BLaER1 treated with 17β-estradiol and CSF1 and Interleukin-3, amounts not matched to agents 10 nM and 100 nM (cell line): ENCODE measurements at regions not wholly inside any gene's neighbourhood (a gene's known extent, or its start where the extent isn't known, plus 50 kb on each side); places are given as distances from the start of the nearest gene placed in this dataset.
"Not testable (repeated sequence)": the region's sequence is repeated elsewhere in the genome, so short reads cannot be mapped to it uniquely, and the experiment has no call there.

Source experiments
- H3K27ac ChIP-seq, 11 experiments: shearing (Covaris generic); formaldehyde crosslinking; 2 replicates each; pipeline ENCODE4 v1.8.1; 2022
- H3K27me3 ChIP-seq, 11 experiments: shearing (Covaris generic); formaldehyde crosslinking; 2 replicates each; pipeline ENCODE4 v1.8.1; 2022
- H3K36me3 ChIP-seq, 11 experiments: shearing (Covaris generic); formaldehyde crosslinking; 2 replicates each; pipeline ENCODE4 v1.8.1; 2022
- H3K4me1 ChIP-seq, 10 experiments: shearing (Covaris generic); formaldehyde crosslinking; 2 replicates each; pipeline ENCODE4 v1.8.1; 2022
- H3K4me2 ChIP-seq, 11 experiments: shearing (Covaris generic); formaldehyde crosslinking; 2 replicates each; pipeline ENCODE4 v1.8.1; 2022
- H3K4me3 ChIP-seq, 10 experiments: shearing (Covaris generic); formaldehyde crosslinking; 2 replicates each; pipeline ENCODE4 v1.8.1; 2022
- H3K9ac ChIP-seq, 11 experiments: shearing (Covaris generic); formaldehyde crosslinking; 2 replicates each; pipeline ENCODE4 v1.8.1; 2022
- H3K9me3 ChIP-seq, 11 experiments: shearing (Covaris generic); formaldehyde crosslinking; replicated peaks in 1 of 11; 2 replicates each; pipeline ENCODE4 v1.8.1; 2022
- H4K20me1 ChIP-seq, 11 experiments: shearing (Covaris generic); formaldehyde crosslinking; 2 replicates each; pipeline ENCODE4 v1.8.1; 2022

DNA sequence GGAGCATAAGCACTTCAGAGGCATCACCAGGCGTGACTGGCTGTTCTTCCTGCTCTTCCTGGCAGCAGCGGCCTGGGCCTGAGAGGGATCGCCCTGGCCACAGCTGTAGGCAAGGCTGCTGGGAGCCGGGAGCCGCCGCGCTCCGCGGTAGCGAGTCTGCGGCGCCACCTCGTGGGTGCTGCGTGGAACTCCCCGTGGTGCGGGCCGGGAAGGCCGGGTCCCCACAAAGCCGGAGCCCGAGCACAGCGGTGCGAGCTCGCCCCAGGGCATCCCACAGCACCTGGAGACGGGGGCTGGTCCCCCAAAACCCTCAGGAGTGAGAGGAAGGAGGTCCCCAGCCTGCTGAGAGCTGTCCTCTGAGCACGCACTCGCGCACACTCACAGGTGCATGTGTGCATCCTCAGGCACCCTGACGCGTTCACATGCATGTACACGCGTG is 1546.5 kb downstream of the RPIA start:
- not testable (repeated sequence) for H3K4me1 ChIP-seq, H3K4me3 ChIP-seq, H4K20me1 ChIP-seq, H3K36me3 ChIP-seq, H3K9me3 ChIP-seq, H3K9ac ChIP-seq, H3K27ac ChIP-seq, H3K27me3 ChIP-seq
- H3K4me2 ChIP-seq: peak overlapping the region in 1 of 11 experiments; percentile 23; a peak in 2 of 22 replicates

GRCh38 chr2:90238505-90239230 is 1547.2 kb downstream of the RPIA start:
- H3K9ac ChIP-seq, H3K27ac ChIP-seq, H3K4me1 ChIP-seq, H3K4me3 ChIP-seq, H4K20me1 ChIP-seq, H3K36me3 ChIP-seq, H3K9me3 ChIP-seq, H3K27me3 ChIP-seq, H3K4me2 ChIP-seq: not testable (repeated sequence)

DNA sequence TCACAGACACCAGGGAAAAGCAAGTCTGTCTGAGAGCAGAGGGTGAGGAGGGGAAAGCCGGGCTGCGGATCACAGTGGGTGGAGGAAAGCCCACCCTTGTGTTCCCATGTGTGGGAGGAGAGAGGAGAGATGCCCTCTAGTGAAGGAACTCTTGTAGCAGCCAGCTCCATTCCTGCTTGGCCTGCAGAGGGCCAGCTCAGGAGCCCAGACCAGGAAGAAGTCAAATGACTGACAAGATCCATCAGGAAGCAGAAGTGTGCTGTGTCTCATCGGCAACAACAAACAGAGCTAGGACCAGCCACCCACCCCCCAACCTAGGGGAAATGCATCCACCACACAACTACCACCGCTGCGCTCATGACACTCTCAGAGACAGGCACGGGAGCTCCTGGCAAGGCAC is 1548.3 kb downstream of the RPIA start:
- not testable (repeated sequence) for H3K27ac ChIP-seq, H3K4me2 ChIP-seq, H3K4me1 ChIP-seq, H3K9ac ChIP-seq, H3K9me3 ChIP-seq, H3K36me3 ChIP-seq, H3K4me3 ChIP-seq, H4K20me1 ChIP-seq, H3K27me3 ChIP-seq

GRCh38 chr2:90244902-90245765 is 1553.7 kb downstream of the RPIA start:
- not testable (repeated sequence) for H3K27me3 ChIP-seq, H3K36me3 ChIP-seq, H3K27ac ChIP-seq, H3K4me1 ChIP-seq, H3K4me3 ChIP-seq, H3K4me2 ChIP-seq, H3K9ac ChIP-seq, H3K9me3 ChIP-seq, H4K20me1 ChIP-seq

DNA sequence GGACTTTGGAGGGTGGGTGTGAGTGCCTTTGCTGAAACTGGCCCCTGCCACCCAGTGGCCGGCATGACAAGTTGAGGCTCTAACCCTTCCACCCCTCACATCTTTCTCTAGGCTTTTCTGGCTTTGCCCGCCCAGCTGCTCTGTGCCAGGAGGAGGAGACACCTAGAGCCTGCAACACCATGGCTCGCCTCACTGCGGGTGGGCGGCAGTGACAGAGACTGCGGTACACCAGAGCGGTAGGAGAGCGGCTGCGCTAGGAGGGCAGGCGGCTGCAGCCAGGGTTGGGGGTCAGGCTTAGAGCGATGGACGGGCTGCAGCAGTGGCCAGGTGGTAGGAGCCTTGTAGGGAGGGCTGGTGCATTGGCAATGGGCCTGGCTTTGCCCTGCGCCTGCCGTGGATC is 1556.9 kb downstream of the RPIA start:
- not testable (repeated sequence) for H3K27ac ChIP-seq, H3K9ac ChIP-seq, H4K20me1 ChIP-seq, H3K4me1 ChIP-seq, H3K4me2 ChIP-seq, H3K9me3 ChIP-seq, H3K27me3 ChIP-seq, H3K36me3 ChIP-seq, H3K4me3 ChIP-seq

DNA sequence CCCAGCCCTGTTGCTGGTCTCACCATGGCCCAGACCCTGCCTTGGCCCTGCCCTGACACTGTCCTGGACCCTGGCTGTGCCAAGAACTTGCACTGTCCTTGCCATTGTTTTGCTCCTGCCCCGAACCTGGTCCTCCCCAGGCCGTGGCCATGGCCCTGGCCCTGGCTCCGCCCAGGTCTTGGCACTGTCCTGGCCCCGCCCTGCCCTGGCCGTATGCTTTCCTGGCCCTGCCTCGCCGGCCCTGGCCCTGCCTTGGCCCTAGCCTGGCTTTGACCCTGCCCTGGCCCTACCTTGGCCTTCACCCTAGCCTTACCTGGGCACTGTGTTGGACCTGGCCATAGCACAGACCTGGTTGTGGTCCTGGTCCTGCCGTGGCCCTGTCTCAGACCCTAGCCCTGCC is 1558.9 kb downstream of the RPIA start:
- not testable (repeated sequence) for H3K27me3 ChIP-seq, H3K9me3 ChIP-seq, H3K36me3 ChIP-seq, H4K20me1 ChIP-seq, H3K27ac ChIP-seq, H3K4me2 ChIP-seq, H3K9ac ChIP-seq, H3K4me3 ChIP-seq, H3K4me1 ChIP-seq

DNA sequence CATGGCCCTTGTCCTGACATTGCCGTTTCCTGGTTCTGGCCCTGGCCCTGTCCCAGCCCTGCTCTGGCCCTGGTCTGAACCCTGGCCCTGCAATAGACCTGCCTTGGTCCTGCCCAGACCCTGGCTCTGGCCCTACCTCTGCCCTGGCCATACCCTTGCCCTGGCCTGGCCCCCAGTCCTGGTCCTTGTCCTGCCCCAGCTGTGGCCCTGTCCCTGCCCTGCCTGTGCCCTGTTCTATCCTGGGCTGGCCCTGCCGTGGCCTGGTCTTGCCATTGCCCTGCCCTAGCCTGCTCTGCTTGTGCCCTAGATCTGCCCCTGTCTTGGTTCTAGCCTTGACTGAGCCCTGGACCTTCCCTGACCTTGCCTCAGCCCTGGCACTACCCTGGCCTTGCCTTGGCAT is 1560.1 kb downstream of the RPIA start:
- H3K4me1 ChIP-seq, H3K9me3 ChIP-seq, H3K27me3 ChIP-seq, H3K36me3 ChIP-seq, H3K4me2 ChIP-seq, H3K9ac ChIP-seq, H4K20me1 ChIP-seq, H3K4me3 ChIP-seq, H3K27ac ChIP-seq: not testable (repeated sequence)

- not testable (repeated sequence) for H3K4me1 ChIP-seq, H4K20me1 ChIP-seq, H3K27me3 ChIP-seq, H3K4me3 ChIP-seq, H3K27ac ChIP-seq, H3K9ac ChIP-seq, H3K4me2 ChIP-seq, H3K9me3 ChIP-seq, H3K36me3 ChIP-seq
Measured at GRCh38 chr2:90253306-90253705, 1561.8 kb downstream of the RPIA start.

DNA sequence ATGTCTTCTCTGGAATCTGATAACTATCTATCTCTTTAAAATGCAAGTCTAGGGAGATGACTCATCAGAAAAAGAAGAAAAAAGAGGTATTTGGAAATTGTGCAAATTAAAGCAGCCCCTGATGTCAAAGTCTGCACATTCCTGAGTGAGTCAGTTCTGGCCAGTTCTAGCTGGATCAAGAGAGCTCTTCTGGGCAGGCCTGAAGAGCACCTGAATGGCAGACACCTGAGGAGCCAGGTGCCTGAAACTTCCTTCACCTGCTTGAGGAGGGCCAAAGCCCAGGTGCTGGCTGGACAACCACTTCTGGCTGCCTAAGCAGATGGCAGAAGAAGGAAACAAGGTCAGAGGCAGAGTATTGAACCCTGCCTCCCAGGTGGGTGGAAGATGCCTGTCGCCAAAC is 1575.4 kb downstream of the RPIA start:
- not testable (repeated sequence) for H3K9me3 ChIP-seq, H3K4me3 ChIP-seq, H3K36me3 ChIP-seq, H3K27me3 ChIP-seq, H4K20me1 ChIP-seq, H3K9ac ChIP-seq, H3K4me2 ChIP-seq, H3K27ac ChIP-seq, H3K4me1 ChIP-seq

- not testable (repeated sequence) for H3K36me3 ChIP-seq, H3K4me1 ChIP-seq, H4K20me1 ChIP-seq, H3K4me3 ChIP-seq, H3K27ac ChIP-seq, H3K9ac ChIP-seq, H3K4me2 ChIP-seq, H3K27me3 ChIP-seq
- H3K9me3 ChIP-seq: peaks cover 0 to 30% (median 14%) of the 10 kb centered on the region in 11 experiments; a peak in 15 of 22 replicates
Measured at GRCh38 chr2:90287751-90288150, 1596.3 kb downstream of the RPIA start.

- H3K9me3 ChIP-seq: peaks cover 4 to 36% (median 18%) of the 10 kb centered on the region in 11 experiments; a peak in 16 of 22 replicates
- not testable (repeated sequence) for H3K9ac ChIP-seq, H3K27ac ChIP-seq, H3K36me3 ChIP-seq, H3K4me3 ChIP-seq, H3K4me1 ChIP-seq, H4K20me1 ChIP-seq, H3K27me3 ChIP-seq, H3K4me2 ChIP-seq
Measured at GRCh38 chr2:90288396-90288795, 1596.9 kb downstream of the RPIA start.

- H3K9me3 ChIP-seq: peaks cover 5 to 43% (median 24%) of the 10 kb centered on the region in 11 experiments; a peak in 16 of 22 replicates
- not testable (repeated sequence) for H3K27ac ChIP-seq, H3K4me2 ChIP-seq, H3K4me3 ChIP-seq, H4K20me1 ChIP-seq, H3K9ac ChIP-seq, H3K36me3 ChIP-seq, H3K4me1 ChIP-seq, H3K27me3 ChIP-seq
Measured at GRCh38 chr2:90289291-90289980, 1598.0 kb downstream of the RPIA start.

GRCh38 chr2:90290701-90291100 is 1599.2 kb downstream of the RPIA start:
- H3K9ac ChIP-seq, H4K20me1 ChIP-seq, H3K4me1 ChIP-seq, H3K4me3 ChIP-seq, H3K4me2 ChIP-seq, H3K27ac ChIP-seq, H3K36me3 ChIP-seq, H3K27me3 ChIP-seq: not testable (repeated sequence)
- peaks cover 9 to 50% (median 26%) of the 10 kb centered on the region in 11 experiments; a peak in 18 of 22 replicates for H3K9me3 ChIP-seq
